Right lobe of liver (tissue), 4 donors: ENCODE measurements at regions not wholly inside any gene's neighbourhood (a gene's known extent, or its start where the extent isn't known, plus 50 kb on each side); places are given as distances from the start of the nearest gene placed in this dataset.

Source experiments
- CTCF ChIP-seq, 4 donors: fragments of 200-600 bp in 3 of 4; fragments of 450-650 bp in 1 of 4; IDR thresholded peaks; one replicate each; pipeline versions ENCODE4 v1.5.1 to v1.8.0; 2016 to 2022; ENCODE audit warnings: antibody characterized with exemption in 4 of 4, mild to moderate bottlenecking in 2 of 4
- POLR2A ChIP-seq: fragments of 450-650 bp; IDR thresholded peaks from one replicate; pipeline ENCODE4 v1.6.1; 2017; ENCODE audit warnings: antibody characterized with exemption, mild to moderate bottlenecking
- donor health status: DM: no; HTN: no; CAD: no.
- donor health status: DM: no; HTN: no; CAD: no.
- donor health status: DM: no; HTN: yes; CAD: no.

- TF ChIP-seq POLR2A = no peak
- no peak for TF ChIP-seq CTCF (IDR thresholded peaks at IDR 0.05)
Measured at GRCh38 chr7:155166108-155166507, 96.0 kb downstream of the HTR5A start.
